Germinal center (tissue), 1 donor: ENCODE measurements at regions not wholly inside any gene's neighbourhood (a gene's known extent, or its start where the extent isn't known, plus 50 kb on each side); places are given as distances from the start of the nearest gene placed in this dataset.

Experiments used
- DNase-seq: peaks from one replicate; pipeline ENCODE4 v3.0.0; 2012; ENCODE audit warnings: mixed read lengths, low spot score

DNA sequence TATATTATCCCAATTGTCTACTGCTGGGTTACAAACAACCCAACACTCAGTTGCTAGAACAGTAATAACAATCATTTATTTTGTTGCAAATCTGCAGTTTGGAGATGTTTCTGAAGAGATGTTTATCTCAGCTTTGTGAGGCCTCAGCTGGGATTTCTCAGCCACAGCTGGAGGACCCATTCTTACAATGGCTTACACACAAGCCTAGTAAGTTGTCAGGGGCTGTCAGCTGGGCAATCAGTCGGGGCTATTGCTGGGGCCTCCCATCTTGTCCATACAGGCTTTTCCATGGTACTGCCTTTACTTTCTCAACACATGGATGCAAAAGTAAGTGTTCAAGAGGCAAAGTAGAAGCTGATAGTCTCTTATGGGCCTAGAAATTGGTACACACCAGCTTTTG is 491.7 kb upstream of the NXPH2 start:
- DNase-seq, result no peak

DNA sequence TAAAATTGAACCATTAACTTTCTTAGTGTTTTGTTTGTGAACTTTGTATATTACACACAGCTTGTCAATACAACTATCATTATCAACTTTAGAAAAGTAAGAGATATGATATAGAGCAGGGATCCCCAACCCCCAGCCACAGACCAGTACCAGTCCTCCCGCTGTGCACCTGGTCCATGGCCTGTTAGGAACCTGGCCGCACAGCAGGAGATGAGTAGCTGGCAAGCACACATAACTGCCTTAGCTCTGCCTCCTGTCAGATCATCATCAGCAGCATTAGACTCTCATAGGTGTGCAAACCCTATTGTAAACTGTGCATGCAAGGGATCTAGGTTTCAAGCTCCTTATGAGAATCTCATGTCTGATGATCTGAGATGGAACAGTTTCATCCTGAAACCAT is 491.0 kb upstream of the NXPH2 start:
- DNase-seq, result no peak

DNA sequence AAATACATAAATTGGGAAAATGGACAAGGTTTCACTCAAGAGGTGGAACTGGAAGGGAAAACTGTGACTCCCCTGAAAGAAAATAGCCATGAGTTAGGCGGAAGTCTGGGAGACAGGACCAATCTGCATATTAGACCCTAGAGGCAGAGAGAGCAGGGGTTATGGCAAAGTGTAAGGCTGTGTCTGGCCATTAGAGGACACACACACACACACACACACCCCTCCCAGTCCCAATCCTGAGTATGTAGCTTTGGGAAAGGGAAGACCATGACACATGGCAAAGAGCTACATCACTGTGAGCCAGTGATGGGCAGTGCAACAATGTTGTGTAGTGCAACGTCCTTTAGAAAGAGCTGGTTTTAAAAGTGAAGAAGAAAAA is 479.9 kb upstream of the NXPH2 start:
- DNase-seq, result no peak

DNA sequence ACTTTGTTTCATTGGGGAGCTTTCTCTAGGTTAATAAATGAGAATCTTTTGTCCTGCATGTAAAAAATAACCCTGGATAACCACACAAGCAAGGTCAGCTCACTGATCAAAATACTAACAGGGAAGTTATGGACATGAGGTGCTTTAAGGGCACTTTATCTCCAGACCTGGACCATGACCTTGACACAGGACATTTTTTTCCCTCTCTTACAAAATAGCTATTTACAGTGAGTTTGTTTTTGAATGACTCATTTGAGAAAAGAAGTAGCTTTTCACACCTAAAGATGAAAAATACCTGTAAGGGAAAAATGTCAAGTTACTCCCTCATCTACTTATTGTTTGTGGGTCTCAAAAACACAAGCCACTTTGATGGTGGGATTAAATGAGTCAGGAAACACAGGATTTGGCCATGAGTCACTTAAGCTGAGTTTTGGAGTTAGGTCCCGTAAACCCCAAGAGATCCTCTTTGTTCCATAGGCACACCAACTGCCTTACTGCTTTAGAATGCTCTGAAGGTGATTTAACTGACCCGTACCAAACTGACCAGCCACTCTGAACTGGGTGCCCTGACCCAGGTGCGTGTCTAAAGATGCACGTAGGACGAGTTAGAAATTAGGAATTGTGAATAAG is 479.3 kb upstream of the NXPH2 start:
- no peak for DNase-seq

DNA sequence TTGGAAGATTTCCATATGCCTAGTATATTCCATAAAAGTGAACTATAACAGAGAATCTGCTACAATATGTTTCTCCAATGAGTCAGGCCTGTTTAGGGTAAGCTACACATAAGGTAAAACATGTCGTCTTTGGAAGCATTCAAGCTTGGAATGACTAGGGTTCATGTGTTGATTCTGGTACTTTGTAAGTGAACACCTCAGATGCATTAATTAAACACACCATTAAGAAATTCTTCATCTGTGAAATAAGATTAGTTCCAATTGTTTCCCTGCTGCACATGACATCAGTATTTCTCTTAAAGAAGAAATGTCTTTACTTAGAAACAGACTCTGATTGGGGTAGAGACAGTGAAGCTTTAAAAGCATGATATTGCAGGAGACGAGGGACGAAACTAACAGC is 461.1 kb upstream of the NXPH2 start:
- no peak for DNase-seq

DNA sequence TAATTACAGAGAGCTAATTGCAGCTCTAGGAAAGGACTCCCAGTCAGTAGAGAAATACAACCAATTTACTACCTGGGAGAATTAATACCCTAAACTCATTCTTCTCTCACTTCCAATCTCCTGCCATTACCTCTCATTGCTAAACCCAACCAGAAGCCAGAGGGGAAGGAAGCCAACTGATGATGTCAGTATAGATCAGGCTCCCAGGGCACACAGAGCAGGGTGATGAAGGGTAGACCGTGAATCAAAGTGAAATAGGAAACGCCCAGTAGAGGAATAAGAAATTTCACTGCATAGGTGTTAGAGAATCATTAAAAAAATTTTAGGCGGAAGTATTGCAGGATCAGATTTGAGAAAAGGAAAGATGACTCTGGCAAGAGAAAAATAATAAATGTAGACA is 456.8 kb upstream of the NXPH2 start:
- no peak for DNase-seq

DNA sequence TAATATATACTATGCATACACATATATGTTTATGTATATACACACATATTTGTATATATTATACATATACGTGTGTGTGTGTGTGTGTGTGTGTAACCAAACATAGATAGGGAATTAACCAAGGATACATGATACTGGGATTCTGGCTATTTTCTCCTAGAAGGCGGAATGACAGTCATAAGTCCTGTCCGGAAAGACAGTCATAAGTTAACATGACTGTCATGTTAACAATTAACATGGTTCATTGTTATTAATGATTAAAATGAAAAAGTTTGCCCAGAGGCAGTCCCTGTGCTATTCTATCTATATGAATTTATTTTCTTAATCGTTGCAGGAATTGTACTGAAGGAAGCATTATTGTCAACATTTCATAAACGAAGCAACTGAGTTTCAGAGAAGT is 450.7 kb upstream of the NXPH2 start:
- DNase-seq, result no peak

DNA sequence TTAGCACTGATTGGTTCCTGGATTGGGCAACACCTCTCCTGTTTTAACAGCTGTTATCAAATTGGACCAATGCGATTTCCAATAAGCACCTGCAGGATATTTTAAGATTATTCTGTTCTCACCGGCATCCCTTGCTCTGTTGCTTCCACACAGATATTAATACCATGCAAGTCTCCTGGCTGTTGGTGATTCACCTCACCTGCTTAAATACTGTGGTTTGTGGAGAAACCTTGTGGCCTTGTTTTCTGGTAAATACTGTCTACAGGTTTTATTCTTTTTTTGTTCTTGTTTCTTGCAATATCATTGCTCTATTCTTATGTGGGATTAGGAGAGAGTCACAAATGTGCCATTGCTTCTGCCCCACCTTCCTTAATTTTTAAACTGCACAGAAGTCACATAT is 448.1 kb upstream of the NXPH2 start:
- no peak for DNase-seq

DNA sequence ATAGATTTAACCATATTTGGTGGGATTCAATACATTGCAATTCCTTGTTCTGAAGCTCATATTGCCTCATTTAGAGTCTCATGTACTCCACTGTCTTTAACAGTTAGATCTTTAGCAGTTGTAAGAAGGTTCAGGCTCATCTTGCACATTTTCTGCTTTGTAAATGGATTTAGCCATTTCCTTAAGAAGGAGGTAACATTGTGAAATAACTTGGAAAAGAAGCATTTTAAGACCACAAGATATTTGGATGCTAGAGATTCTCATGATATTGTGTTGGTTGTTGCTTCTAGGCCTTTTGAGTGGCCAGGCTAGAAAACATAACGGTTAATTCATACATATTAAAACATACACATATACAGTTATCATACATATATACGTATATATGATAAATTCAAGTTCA is 445.8 kb upstream of the NXPH2 start:
- no peak for DNase-seq

DNA sequence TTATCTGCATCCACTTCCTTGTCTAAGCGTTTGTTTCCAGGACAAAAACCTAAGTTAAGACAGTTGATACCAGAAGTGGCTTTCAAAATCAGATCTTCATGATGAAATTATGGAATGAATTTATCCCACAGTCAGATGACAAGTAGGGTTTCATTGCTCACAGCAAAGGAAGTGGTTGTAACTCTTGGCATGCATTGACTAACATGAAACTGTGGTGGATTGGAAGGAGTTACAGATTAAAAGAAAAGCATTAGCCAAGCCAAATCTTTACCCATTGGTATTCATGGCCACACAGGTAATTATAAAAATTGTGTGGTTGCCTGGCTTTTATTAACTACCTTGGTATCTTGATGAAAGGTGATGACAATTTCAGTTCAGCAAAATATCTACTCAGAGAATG is 438.0 kb upstream of the NXPH2 start:
- no peak for DNase-seq

DNA sequence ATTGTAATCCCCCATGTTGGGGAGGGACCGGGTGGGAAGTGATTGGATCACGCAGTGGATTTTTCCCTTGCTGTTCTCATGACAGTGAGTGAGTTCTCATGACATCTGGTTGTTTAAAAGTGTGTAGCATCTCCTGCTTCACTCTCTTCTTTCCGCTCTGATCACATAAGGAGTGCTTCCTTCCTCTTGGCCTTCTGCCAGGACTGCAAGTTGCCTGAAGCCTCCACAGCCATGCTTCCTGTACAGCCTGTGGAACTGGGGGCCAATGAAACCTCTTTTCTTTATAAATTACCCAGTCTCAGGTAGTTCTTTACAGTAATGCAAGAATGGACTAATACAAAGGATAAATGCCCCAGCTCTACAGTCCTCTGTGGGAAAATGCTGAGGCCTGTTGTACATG is 437.5 kb upstream of the NXPH2 start:
- DNase-seq, result no peak

DNA sequence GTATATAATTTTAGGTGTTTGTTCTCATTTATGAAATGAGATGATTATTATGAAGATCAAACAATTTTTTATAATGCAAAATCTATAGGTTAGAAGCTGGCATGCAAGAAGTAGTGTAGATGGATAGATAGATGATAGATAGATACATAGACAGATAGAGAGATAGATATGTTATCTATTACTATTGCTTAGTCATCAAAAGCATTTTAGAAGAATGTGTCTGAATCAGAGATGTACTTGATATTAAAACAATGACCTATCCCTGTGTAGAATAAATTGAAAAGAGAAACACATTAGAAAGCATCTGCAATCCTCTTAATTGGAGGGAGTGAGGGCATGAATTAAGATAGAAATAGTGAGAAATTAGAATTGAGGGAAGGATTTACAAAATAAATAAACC is 436.2 kb upstream of the NXPH2 start:
- DNase-seq, result no peak

DNA sequence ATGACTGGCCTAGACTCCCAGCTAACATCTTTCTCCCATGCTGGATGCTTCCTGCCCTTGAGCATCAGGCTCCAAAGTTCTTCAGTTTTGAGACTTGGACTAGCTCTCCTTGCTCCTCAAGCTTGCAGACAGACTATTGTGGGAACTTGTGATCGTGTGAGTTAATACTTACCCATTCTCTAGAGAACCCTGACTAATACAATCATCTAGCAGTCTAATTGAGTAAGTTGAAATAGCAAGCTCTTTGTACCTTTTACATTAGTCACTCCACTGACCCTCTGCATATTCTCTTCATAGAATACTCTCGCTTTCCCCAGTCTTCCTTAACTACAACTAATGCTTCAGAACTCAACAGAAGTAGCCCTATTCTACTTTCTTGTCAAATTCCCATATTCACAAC is 434.6 kb upstream of the NXPH2 start:
- no peak for DNase-seq

DNA sequence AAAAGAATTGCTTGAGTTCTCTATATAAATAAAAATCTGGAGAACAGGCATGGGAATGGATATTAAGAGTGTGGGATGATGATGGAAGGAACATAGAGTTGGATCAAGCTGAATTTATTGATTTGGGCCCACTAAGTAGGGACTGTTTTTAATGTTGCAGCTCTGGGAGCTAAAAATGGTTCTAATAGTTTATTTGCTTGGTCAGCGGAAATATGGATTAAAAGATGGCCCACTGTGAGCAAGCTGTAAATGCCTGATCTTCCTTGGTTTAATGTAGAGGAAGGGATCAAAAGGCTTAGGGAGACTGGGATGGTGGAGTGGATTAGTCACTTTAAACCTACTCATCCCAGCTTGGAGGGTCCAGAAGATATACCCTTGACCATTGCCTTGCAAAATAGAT is 429.4 kb upstream of the NXPH2 start:
- no peak for DNase-seq

DNA sequence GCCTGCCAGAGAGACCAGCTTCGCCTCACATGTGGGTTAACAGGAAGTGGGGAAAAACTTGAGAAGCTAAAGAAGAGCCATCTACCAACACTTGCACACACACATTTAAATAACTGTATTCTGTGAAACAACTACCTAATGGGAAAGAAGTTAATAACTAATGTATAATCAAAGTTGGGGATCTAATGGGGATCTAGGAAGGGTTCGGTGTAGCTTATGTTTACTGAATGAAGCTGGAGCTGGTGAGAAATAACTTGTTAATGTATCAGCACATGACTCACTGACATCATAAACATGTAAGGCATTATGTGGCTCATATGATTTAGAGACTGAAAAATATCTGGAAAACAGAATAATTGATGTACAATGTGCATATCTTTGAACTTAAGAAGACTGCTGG is 421.3 kb upstream of the NXPH2 start:
- DNase-seq, result no peak

DNA sequence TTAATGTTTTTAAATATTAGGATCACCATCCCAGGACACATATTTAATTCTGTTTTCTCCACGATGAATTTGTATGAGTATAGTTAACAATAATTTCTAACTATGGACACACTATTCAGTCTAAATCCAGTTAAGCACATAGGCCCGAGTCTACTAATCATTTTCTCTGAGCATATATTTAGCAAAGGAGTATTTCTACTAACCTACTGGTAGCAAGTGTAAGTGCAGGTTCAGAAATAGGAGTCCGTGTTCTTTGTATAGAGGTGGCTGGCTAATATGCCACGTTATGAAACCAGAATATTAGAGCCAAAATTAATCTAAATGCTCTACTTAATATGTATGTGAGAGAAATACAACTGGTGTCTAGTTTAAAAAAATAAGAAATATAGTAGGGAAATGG is 416.6 kb upstream of the NXPH2 start:
- no peak for DNase-seq

DNA sequence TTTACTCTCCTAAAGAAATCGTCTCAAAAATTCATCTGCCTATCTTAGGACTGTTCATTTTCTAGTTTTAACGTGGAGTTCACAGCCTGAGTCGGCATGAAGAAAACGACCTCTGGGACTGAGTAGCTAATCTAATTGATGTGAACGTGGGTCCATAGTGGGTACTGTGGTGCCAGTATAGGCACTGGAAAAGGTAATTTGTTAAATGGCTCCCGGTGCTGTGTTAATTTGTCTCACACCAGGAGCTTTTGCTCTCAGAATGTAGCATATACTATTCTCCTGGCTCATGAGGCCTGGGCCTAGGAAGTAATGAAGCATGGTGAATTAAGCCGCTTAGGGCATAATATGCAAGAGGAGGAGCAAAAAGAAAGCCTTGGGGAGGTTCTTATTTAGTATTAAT is 414.4 kb upstream of the NXPH2 start:
- no peak for DNase-seq

DNA sequence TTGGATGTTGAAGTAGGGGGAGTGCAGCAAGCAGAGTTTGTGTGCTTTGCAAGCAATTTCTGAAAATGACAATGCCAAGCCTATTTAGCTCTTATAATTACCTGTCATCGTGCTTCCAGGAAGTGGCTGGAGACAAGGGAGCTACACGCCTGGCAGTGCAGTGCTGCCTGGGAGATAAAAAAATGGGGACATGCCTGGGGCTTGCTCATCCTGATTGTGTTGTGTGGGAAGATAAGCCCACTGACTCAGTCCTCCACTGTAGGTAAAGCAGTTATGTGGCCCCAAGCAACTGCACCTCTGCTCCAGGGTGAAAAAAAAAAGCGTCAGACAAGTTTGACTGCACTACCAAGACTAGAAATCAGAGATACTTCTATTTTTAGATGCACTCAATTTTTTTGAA is 396.9 kb upstream of the NXPH2 start:
- DNase-seq, result no peak

DNA sequence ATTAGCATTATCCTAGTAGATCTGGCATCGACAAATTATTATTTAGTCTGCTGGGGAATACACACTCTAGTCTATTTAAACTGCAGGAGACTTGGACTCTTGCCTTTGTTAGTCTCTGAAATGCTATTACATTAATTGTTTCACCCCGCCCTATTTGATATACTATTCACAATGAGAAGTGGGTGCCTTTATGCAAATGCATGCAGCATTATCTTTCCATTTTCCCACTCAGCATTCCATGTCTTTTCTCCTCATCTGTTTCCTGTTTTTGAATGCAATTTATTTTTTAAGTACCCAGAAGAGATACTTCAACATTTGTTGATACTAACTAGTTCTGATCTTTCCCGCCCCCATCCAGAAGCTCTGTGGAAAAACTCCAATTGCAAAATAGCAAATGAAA is 395.3 kb upstream of the NXPH2 start:
- no peak for DNase-seq

DNA sequence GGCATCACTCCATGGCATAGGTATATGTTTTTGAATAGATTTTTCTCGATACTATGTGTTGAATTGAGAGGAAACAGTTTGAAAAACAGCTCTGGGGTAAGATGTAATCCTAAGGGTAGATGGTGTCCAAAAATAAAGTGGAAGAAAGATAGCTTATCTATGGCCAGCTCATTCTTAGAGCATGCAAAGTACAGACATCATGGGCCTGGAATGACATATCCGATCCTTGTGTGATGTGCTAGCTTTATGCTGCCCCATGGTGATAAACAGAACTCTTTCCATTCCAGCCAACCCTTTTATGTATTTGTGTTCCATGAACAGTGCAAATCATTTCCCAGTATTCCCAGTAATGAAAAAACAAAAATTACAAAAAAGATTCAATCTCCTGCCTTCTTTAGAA is 390.2 kb upstream of the NXPH2 start:
- DNase-seq, result no peak

DNA sequence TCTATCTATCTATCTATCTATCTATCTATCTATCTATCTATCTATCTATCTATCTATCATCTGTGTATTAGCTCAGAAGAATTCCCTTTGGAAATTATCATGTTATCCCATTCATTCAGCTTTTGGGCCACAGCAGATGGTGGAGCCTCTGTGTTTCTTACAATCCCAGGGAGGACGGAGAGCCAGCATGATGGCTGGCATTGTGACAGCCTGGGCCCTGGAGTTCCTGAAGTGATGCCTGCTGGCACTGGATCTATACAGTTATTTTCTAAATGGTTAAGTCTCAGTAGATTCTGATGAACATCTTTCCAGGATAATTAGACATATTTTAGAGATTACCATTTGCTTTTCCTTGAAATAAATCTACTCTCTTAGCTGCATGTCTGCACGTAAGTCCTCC is 385.4 kb upstream of the NXPH2 start:
- no peak for DNase-seq

DNA sequence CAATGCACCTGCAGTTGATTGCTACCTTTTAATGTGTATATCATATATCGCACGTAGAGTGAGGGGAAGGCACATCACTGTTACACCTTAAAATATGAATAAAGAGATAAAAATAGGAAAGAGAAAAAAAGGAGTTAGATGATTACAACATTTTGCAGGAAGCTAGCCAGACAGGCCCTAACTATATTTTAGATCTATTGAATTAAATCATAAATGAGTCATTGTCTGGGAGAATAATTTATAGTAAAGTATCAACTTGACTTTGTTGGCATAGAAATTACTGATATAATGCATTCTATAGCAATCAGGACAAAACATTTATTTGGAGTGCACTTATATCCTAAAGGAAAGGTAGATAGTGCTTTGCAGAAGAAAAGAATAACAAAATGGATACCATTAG is 384.9 kb upstream of the NXPH2 start:
- DNase-seq, result no peak

DNA sequence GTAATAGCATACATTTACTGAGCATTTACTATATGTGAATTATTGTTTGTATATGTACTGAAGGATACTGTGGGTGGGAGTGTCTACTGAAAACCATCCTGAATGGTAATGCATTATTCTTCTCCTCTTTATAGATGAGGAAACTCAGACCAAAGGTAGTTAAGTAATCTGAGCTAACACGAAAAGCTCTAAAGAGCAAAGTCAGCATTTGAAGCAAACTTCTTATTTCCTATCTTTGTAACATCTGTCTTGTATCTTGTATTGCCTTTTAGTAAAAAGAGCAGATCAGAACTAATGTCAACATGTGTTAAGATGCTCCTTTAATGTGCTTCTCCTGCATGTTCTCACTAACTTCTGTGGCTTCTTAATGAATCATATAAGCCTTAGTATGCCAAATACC is 382.8 kb upstream of the NXPH2 start:
- no peak for DNase-seq

DNA sequence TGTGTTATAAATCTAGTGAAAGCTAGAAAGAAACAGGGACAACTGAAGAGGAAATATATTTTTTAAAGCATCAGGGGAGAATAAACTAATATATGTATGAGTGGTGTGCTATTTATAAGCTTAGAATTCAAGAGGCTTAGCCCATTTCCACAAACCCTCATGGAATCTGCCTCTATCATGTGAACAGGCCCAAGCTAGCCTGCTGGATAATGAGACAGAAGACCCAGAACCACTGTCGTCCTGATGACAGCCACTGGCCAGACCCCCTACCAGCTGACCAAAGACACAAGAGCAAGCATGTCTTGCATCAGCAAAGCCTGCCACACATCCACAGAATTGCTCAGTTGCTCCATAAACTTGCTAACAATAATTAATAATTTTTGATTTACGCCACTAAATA is 382.3 kb upstream of the NXPH2 start:
- DNase-seq, result no peak

DNA sequence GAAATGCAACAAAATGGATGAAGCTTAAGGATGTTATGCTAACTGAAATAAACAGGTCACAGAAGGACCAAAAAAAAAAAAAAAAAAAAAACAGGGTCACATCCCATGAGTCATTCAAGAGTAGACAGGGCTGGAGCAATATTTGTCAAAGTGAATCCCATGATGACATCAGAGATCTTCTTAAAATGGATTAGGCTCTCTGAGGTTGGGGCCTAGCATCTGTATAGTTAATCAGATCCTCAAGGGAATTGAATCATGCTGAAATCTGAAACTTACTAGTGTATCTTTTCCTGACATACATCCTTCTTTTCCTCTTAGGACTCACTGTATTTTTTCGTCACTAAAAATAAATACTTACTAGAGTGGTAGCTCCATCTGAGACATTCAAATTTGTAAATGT is 380.6 kb upstream of the NXPH2 start:
- DNase-seq, result no peak
